ENCODE measurements at regions not wholly inside any gene's neighbourhood (a gene's known extent, or its start where the extent isn't known, plus 50 kb on each side); places are given as distances from the start of the nearest gene placed in this dataset.
A peak's percentile ranks its signal among the peaks of the same experiment; 100 is the strongest.
"Not testable (repeated sequence)": the region's sequence is repeated elsewhere in the genome, so short reads cannot be mapped to it uniquely, and the experiment has no call there.

GRCh38 chr9:63912451-63912850 lies 1372.6 kb downstream of the FOXD4L5 start:
- DNase-seq (ENCODE audit: low spot score), result not testable (repeated sequence)

DNA sequence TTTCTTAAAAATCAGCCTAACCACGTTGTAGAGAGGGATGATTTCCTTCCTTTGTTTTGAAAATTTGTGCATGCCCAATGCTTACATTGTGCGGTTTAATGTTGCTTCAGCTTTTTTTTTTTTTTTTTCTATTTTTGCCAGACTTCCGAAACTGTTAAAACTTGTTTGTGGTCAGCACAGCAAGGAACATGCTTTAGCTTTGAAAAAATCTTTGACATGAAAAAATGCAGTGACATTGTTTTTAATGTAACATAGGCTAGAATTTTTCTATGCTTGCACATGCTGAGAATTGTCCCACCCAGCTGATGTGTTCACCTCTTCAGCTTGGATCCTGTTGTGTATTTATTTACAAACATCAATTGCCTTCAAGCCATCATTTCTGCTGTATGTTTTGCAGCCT lies 1375.9 kb downstream of the FOXD4L5 start:
- DNase-seq (ENCODE audit: low spot score), result not testable (repeated sequence)

DNA sequence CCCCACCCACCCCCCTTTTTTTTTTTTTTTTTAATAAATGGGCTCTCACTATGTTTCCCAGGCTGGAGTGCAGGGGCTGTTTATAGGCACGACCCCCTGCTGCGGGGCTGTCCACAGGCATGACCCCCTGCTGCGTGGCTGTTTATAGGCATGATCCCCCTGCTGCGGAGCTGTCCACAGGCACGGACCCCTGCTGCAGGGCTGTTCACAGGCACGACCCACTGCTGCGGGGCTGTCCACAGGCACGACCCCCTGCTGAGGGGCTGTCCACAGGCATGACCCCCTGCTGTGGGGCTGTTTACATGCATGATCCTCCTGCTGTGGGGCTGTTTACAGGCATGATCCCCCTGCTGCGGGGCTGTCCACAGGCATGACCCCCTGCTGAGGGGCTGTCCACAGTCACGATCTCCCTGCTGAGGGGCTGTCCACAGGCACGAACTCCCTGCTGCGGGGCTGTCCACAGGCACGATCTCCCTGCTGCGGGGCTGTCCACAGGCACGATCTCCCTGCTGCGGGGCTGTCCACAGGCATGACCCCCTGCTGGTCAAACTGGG lies 1385.3 kb downstream of the FOXD4L5 start:
- DNase-seq (ENCODE audit: low spot score), result not testable (repeated sequence)

- not testable (repeated sequence) for DNase-seq (ENCODE audit: low spot score)
Measured at GRCh38 chr9:63881386-63881785, 1403.6 kb downstream of the FOXD4L5 start.

- not testable (repeated sequence) for DNase-seq (ENCODE audit: low spot score)
Measured at GRCh38 chr9:63876380-63876779, 1408.6 kb downstream of the FOXD4L5 start.

- no peak for DNase-seq (ENCODE audit: low spot score)
Measured at GRCh38 chr9:63859475-63860215, 1425.4 kb downstream of the FOXD4L5 start.

DNA sequence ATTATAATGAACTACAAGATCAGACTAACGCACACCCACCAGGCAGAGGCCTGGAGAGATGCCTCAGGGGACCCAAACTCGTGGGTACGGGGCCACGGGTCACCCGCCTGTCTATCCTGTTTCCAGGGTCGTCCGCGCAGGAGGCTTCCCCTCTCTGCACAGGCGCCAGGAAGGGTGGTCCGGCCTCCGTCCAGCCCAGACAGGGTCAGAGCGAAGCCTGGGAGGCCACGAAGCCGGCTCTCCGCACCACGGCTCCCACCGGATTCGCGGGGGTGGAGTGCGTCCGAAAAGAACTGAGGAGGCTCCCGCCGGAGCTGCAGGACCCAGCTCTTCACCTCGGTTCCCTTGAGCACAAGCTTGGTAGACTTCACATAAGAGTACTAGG lies 1425.9 kb downstream of the FOXD4L5 start:
- DNase-seq (ENCODE audit: low spot score), result not testable (repeated sequence)

DNA sequence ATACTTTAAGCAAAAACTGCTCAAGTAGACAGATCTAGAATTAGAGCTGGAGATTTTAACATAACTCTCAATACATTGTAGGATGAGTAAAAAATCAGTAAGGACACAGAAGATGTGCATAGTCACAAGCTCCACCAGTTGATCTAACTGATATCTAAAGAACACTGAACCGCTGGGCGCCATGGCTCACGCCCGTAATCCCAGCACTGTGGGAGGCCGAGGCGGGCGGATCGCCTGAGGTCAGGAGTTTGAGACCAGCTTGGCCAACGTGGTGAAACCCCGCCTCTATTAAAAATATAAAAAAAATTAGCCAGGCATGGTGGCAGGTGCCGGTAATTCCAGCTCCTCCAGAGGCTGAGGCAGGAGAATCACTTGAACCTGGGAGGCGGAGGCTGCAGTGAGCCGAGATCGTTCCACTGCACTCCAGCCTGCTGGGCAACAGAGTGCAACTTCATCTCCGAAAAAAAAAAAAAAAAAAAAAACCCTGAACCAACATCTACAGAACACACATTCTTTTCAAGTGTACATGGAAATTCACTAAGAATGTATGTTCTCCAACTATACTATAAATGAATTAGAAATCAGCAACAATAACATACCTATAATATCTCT lies 1431.8 kb downstream of the FOXD4L5 start:
- DNase-seq (ENCODE audit: low spot score), result not testable (repeated sequence)

DNA sequence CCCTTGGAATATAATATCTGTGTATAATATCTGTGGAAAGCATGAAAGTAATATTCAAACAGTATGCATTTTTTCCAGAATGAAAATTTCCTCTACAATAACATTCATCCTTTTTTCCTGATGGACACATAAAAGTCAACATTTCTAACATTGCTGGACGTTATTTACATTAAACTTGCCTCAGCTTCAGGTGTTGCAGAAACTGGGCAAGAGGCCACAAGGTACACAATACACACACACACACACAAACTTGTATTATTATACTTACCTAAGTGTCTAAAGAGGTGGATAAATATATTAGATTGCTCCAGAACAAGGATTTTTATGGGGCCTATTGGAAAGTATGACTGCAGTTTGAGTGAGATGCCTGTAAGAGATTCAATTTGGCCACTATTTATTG lies 1460.2 kb downstream of the FOXD4L5 start:
- not testable (repeated sequence) for DNase-seq (ENCODE audit: low spot score)

GRCh38 chr9:63823375-63824201 lies 1461.4 kb downstream of the FOXD4L5 start:
- DNase-seq (ENCODE audit: low spot score), result not testable (repeated sequence)

GRCh38 chr9:63822615-63823374 lies 1462.2 kb downstream of the FOXD4L5 start:
- not testable (repeated sequence) for DNase-seq (ENCODE audit: low spot score)

DNA sequence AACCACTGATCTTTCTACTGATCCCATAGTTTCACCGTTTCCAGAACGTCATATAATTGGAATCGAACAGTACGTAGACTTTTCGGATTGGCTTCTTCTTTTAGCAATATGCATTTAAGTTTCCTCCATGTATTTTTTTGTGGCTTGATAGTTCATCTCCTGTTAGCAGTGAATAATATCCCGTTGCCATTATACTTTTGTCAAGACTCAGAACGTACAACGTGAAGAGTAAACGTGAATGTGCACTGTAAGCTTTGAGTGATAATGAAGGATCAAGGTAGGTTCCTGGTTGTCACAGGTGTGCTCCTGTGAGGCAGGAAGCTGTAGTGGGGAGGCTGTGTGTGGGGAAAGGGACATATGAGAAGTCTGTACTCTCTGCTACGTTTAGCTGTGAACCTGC lies 1463.7 kb downstream of the FOXD4L5 start:
- DNase-seq (ENCODE audit: low spot score), result not testable (repeated sequence)

GRCh38 chr9:63820882-63821281 lies 1464.1 kb downstream of the FOXD4L5 start:
- DNase-seq (ENCODE audit: low spot score), result not testable (repeated sequence)

- DNase-seq (ENCODE audit: low spot score), result not testable (repeated sequence)
Measured at GRCh38 chr9:63820383-63820782, 1464.6 kb downstream of the FOXD4L5 start.

- peak; percentile 82 for DNase-seq (ENCODE audit: low spot score)
Measured at GRCh38 chr9:63817622-63818518, 1467.1 kb downstream of the FOXD4L5 start.

GRCh38 chr9:63816751-63817621 lies 1468.0 kb downstream of the FOXD4L5 start:
- peak; percentile 87 for DNase-seq (ENCODE audit: low spot score)

GRCh38 chr9:63814970-63815669 lies 1469.9 kb downstream of the FOXD4L5 start:
- DNase-seq (ENCODE audit: low spot score), result not testable (repeated sequence)

DNA sequence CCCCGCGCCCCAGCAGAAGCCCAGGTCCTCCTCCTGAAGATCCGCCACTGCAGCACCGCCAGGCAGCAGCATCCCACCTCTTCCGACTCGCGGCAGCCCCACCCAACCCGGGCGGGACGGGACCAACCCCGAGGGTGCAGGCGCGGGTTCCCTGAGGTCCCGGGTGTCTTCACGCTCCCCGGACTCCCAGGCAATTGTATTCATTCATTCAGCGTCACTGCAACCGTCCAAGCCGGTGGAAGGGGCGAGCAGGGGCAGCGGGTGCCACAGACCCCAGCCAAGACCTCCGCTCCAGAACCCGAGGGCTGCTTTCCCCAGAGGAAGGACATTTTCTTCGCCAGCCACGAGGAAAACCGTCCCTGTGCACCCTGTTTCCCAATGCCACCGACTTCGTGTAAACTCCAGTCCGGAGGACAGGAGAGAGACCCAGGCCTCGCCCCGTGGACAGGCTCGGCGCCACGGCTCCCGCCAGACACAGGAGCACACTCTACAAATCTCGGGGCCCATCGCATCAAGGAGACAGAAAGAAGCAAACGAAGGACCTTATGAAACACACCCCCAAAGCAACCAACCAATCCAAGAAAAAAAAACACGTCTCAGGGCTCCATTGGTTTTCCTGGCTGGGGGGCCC lies 1471.5 kb downstream of the FOXD4L5 start:
- not testable (repeated sequence) for DNase-seq (ENCODE audit: low spot score)

Data from left forelimb (tissue), 1 donor.